Hepatocyte (in vitro differentiated cells): ENCODE measurements at regions not wholly inside any gene's neighbourhood (a gene's known extent, or its start where the extent isn't known, plus 50 kb on each side); places are given as distances from the start of the nearest gene placed in this dataset.

Experiments used
- EZH2 ChIP-seq: fragments of 200-600 bp; sonication (generic); IDR thresholded peaks from 2 replicates; pipeline ENCODE4 v1.6.1; 2016; ENCODE audit warnings: antibody characterized with exemption, mild to moderate bottlenecking, borderline replicate concordance
- EZH2phosphoT487 ChIP-seq: fragments of 200-600 bp; sonication (generic); IDR thresholded peaks from one replicate; pipeline ENCODE4 v1.6.1; 2018; ENCODE audit warnings: antibody characterized with exemption, mild to moderate bottlenecking, low read depth, moderate library complexity; ENCODE audit not compliant: unreplicated experiment, severe bottlenecking
- TF ChIP-seq, protein P1 (sequence below): fragments of 200-600 bp; sonication (generic); IDR thresholded peaks from 2 replicates; pipeline ENCODE4 v1.5.1; 2016; ENCODE audit warnings: antibody characterized with exemption, mild to moderate bottlenecking; ENCODE audit not compliant: poor library complexity

DNA sequence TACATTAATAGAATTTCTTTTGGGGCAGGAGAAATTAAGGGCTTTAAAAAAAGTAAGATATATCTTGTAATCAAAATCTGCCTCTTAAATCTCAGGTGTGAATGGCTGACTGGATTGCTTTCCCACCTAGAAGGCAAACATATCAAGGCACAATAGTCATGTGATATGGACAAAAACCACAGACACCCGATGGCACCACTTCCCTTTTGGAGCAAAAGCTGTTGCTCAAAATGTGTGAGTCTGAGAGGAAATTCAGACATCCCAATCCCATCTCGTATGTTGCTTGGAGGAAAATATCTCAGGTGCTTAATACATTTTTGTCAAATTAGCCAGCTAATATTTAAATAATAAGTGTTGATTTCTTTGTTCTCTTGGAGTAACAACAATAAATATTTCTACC lies 120.7 kb downstream of the KCNF1 start:
- TF ChIP-seq, protein P1, sequence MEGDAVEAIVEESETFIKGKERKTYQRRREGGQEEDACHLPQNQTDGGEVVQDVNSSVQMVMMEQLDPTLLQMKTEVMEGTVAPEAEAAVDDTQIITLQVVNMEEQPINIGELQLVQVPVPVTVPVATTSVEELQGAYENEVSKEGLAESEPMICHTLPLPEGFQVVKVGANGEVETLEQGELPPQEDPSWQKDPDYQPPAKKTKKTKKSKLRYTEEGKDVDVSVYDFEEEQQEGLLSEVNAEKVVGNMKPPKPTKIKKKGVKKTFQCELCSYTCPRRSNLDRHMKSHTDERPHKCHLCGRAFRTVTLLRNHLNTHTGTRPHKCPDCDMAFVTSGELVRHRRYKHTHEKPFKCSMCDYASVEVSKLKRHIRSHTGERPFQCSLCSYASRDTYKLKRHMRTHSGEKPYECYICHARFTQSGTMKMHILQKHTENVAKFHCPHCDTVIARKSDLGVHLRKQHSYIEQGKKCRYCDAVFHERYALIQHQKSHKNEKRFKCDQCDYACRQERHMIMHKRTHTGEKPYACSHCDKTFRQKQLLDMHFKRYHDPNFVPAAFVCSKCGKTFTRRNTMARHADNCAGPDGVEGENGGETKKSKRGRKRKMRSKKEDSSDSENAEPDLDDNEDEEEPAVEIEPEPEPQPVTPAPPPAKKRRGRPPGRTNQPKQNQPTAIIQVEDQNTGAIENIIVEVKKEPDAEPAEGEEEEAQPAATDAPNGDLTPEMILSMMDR, result no peak
- TF ChIP-seq EZH2 (no peak), EZH2phosphoT487 (no peak)
